OCI-M2 (cell line): ENCODE measurements at regions not wholly inside any gene's neighbourhood (a gene's known extent, or its start where the extent isn't known, plus 50 kb on each side); places are given as distances from the start of the nearest gene placed in this dataset.
"Not testable (repeated sequence)": the region's sequence is repeated elsewhere in the genome, so short reads cannot be mapped to it uniquely, and the experiment has no call there.

Source experiments
- DNase-seq: peaks from one replicate; lab custom pipeline; 2025; ENCODE audit not compliant: unreplicated experiment; lab: John Stamatoyannopoulos, UW

- DNase-seq: no peak
These were observed 102.3 kb upstream of the FGGY start for GRCh38 chr1:59194621-59195020.

DNA sequence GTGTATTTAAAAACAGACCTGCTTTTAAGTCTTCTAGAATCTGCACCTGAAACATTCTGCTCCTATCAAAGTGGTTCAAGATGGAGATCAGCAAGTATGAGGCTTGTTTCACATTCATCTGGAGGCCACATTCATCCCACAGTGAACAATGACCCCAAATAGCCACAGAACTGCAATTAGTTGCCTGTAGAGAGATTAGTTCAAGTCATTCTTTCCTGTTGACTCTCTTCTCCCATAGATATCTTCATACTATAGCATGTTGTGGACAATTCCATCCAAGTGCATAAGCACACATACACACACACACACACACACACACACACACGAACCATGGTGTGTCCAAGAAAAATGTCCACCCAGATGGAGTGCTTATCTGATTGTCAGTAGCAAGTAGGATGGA is 101.7 kb upstream of the FGGY start:
- no peak for DNase-seq

- no peak for DNase-seq
These were observed 98.3 kb upstream of the FGGY start for GRCh38 chr1:59198564-59198963.

- DNase-seq: no peak
These were observed 97.7 kb upstream of the FGGY start for GRCh38 chr1:59199147-59199546.

DNA sequence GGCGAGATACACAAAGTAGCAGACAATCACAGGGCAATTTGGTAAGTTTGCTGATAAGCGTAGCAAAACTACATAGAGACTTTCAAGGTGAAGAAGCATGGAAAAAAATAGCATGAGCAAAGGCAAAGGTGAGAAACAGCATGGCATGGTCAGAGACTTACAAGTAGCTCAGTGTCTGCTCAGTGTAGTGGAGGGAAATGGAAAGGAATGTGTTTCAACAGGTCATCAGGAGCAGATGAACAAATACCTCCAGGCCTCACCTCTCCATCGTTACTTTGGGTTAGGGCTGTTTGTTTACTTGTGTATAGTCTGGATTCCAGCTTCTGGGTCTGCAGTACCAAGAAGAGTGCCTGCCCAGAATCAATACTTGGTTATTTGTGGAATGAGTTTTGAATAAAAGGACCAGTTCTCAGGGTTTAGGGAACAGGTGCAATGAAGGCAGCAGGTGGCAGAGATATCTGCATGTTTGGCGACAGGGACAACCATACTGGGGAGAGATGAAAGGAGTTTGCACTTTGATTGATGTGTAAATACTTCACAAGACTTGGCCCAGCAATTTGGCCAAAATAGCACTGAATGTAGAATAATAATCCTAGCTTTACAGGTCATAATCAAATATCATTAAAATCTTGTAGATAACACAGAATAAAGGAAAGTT is 97.0 kb upstream of the FGGY start:
- no peak for DNase-seq

DNA sequence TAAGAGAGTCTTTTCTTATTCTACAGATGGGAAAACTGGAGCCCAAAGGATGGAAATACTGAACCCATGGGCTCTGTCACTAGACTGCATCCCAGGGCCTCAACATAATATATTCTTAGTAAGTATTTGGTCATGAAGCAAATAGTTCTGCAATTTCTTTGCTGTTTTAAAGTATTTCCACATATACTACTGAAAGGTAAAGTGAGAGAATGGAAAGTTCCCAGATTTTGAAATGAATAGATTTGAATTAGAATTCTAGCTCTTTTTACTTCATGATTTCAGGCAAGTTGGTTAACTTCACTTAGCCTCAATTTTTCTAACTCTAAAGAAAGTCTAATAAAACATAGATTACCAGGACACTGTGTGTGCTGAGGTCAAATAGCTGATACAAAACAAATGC is 95.6 kb upstream of the FGGY start:
- DNase-seq: no peak

GRCh38 chr1:59202455-59202854 is 94.4 kb upstream of the FGGY start:
- no peak for DNase-seq

GRCh38 chr1:59204001-59204400 is 92.9 kb upstream of the FGGY start:
- DNase-seq: no peak

DNA sequence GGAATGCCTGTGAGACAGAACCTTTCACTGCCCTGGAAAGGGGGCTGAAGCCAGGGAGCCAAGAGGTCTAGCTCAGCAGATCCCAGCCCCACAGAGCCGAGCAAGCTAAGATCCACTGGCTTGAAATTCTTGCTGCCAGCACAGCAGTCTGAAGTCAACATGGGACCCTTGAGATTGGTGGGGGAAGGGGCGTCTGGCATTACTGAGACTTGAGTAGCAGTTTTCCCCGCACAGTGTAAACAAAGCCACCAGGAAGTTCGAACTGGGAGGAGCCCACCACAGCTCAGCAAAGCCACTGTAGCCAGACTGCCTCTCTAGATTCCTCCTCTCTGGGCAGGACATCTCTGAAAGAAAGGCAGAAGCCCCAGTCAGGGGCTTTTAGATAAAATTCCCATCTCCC is 90.3 kb upstream of the FGGY start:
- DNase-seq: not testable (repeated sequence)

- not testable (repeated sequence) for DNase-seq
These were observed 86.5 kb upstream of the FGGY start for GRCh38 chr1:59210430-59210829.

GRCh38 chr1:59212706-59213105 is 84.2 kb upstream of the FGGY start:
- DNase-seq: no peak

- no peak for DNase-seq
These were observed 82.4 kb upstream of the FGGY start for GRCh38 chr1:59214248-59215208.

GRCh38 chr1:59215766-59216291 is 81.1 kb upstream of the FGGY start:
- DNase-seq: no peak

DNA sequence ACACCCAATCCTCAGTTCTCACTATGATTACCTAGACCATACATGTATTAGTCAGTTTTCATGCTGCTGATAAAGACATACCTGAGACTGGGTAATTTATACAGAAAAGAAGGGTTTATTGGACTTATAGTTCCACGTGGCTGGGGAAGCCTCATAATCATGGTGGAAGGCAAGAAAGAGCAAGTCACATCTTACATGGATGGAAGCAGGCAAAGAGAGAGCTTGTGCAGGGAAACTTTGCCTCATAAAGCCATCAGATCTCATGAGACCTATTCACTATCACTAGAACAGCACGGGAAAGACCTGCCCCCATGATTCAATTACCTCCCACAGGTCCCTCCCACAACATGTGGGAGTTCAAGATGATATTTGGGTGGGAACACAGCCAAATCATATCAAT is 79.5 kb upstream of the FGGY start:
- not testable (repeated sequence) for DNase-seq

DNA sequence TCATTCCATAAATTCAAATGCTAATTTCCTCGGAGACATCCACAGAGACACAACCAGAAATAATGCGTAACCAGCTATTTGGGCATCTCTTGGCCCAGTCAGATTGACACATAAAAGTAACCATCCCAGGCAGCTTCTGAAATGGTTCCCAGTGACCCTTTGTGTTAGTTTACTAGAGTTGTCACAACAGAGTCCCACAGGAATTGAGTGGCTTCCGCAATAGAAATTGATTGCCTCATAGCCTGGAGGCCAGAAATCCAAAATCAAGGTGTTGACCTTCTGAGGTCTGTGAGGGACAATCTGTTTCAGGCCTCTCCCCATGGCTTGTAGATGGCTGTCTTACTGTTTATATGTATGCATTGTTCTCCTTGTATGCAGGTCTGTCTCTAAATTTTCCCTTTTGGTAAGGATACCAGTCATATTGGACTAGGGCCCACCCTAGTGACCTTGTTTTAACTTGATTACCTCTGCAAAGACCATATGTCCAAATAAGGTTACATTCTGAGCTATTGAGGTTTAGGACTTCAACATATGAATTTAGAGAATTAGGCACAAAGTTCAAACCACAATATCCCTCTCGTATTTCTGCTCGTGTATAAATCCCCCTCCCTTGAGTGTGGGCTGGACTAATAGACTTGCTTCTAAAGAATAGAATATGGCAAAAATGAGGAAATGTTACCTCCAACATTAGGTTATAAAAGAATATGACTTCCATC is 78.2 kb upstream of the FGGY start:
- no peak for DNase-seq

DNA sequence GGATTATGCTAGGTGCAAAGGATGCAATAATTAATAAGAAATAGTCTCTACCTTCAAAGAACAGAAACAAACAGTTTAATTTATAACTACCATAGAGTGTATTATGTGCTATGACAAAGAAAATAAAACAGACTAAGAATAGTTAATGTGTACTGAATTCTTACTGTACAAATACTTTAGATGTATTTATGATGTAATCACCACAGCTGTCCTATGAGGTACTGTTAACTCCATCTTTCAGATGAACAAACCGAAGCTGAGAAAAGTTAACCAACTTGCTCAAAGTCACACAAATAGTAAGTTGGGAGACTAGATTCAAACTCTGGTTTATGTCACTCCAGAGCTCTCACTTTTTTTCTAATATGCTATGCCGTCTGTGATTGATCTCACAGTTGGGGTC is 77.0 kb upstream of the FGGY start:
- DNase-seq: no peak

DNA sequence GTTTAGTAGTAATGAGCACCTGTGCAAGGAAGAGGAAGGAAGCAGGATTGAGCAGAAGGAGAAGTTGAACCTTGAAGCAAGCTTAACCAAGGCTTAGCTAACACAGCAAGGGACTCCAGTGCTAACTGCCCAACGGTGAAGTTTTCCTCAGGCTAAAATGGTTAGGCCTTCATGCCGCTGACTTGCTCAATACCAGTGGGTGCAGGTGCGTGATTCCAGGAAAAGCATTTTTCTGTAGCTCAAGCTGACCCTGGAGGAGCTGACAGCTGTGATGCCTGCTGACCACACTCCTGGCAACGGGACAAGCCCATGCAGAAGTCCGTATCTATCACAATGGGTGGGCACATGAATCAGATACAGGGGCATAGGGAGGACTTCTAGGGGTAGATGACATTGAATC is 76.5 kb upstream of the FGGY start:
- no peak for DNase-seq

- DNase-seq: no peak
These were observed 73.7 kb upstream of the FGGY start for GRCh38 chr1:59223198-59223597.

GRCh38 chr1:59223989-59224634 is 72.8 kb upstream of the FGGY start:
- no peak for DNase-seq

DNA sequence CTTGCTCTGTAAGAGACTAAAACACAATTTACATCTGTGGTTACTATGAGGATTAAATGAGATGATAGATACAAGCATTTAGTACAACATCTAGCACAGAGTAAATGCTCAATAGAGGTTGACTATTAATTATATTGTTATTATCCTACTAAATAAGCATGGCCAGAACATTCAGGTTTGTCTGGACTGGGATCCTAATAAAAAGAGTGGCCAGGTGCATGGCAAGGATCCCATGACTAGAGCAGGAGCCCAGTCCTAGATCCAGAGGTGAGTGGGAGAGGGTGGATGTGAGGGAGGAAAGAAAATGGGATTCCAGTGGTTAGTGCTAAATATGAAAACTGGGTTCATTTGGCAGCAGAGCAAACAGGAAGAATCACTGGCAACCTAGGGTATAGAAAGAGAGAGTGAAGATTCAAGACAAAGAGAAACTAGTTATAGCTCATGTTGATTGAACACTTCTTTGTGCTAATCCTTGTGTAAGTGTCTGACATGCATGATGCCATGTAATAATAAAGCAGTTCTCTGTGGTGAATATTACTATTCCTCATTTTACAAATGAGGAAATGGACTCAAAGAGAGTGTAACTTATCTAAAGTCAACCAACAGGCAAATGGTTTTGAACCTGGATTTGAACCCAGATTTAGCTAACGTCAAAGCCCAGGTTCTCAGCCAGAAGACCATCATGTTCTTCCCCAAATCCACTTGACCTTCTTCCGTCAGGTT is 71.1 kb upstream of the FGGY start:
- no peak for DNase-seq
